Breast epithelium (tissue), 3 donors: ENCODE measurements at regions not wholly inside any gene's neighbourhood (a gene's known extent, or its start where the extent isn't known, plus 50 kb on each side); places are given as distances from the start of the nearest gene placed in this dataset.

Experiments
- CTCF ChIP-seq, 3 donors: fragments of 450-650 bp; IDR thresholded peaks; one replicate each; pipeline ENCODE4 v1.5.1; 2016 to 2017; ENCODE audit warnings: antibody characterized with exemption in 3 of 3, mild to moderate bottlenecking in 3 of 3, moderate library complexity in 3 of 3
- POLR2A ChIP-seq: fragments of 450-650 bp; IDR thresholded peaks from one replicate; pipeline ENCODE4 v1.6.1; 2016; ENCODE audit warnings: antibody characterized with exemption, mild to moderate bottlenecking, moderate library complexity

GRCh38 chr4:18106620-18107019, 85.1 kb upstream of the LCORL start:
- no peak for TF ChIP-seq CTCF (IDR thresholded peaks at IDR 0.05)
- TF ChIP-seq POLR2A: no peak
